Upper lobe of left lung (tissue), 6 donors: ENCODE measurements at regions not wholly inside any gene's neighbourhood (a gene's known extent, or its start where the extent isn't known, plus 50 kb on each side); places are given as distances from the start of the nearest gene placed in this dataset.
"Not testable (repeated sequence)": the region's sequence is repeated elsewhere in the genome, so short reads cannot be mapped to it uniquely, and the experiment has no call there.

ENCODE experiments used
- ATAC-seq, 2 donors: fragments of 200-7000 bp; cut with Tn5 transposase; one replicate each; pipeline ENCODE4 v1.9.1; 2022; ENCODE audit warnings: mild to moderate bottlenecking in 2 of 2, moderate library complexity in 2 of 2; ENCODE audit not compliant: low FRiP score in 2 of 2
- DNase-seq, 2 donors: peaks; one replicate each; pipeline ENCODE4 v3.0.0-alpha.2; 2019 to 2020
- H3K27ac ChIP-seq, 4 donors: fragments of 200-600 bp; sonication (generic); one replicate each; pipeline ENCODE4 v1.5.1; 2016 to 2019
- H3K27me3 ChIP-seq, 4 donors: fragments of 200-600 bp; sonication (generic); one replicate each; pipeline ENCODE4 v1.5.1; 2017 to 2019
- H3K36me3 ChIP-seq, 4 donors: fragments of 200-600 bp; sonication (generic); one replicate each; pipeline ENCODE4 v1.5.1; 2016 to 2019
- H3K4me1 ChIP-seq, 4 donors: fragments of 200-600 bp; sonication (generic); one replicate each; pipeline ENCODE4 v1.5.1; 2018 to 2019
- H3K4me3 ChIP-seq, 4 donors: fragments of 200-600 bp; sonication (generic); one replicate each; pipeline ENCODE4 v1.5.1; 2017 to 2019; ENCODE audit warnings: mild to moderate bottlenecking in 2 of 4, moderate library complexity in 1 of 4
- H3K9me3 ChIP-seq, 4 donors: fragments of 200-600 bp; sonication (generic); one replicate each; pipeline ENCODE4 v1.5.1; 2018 to 2019
- CTCF ChIP-seq, 6 experiments: fragments of 450-650 bp in 4 of 6; fragments of 200-600 bp in 2 of 6; sonication (generic) in 2 of 6; IDR thresholded peaks; one replicate each; pipeline ENCODE4 v1.5.1; 2016 to 2019; ENCODE audit warnings: antibody characterized with exemption in 6 of 6
- EP300 ChIP-seq, 4 donors: sonication (generic); formaldehyde crosslinking; IDR thresholded peaks; one replicate each; pipeline ENCODE4 v1.5.1; 2017; ENCODE audit warnings: antibody characterized with exemption in 4 of 4, control low read depth in 2 of 4
- POLR2A ChIP-seq, 4 donors: fragments of 450-650 bp; IDR thresholded peaks; one replicate each; pipeline ENCODE4 v1.5.1; 2016 to 2017; ENCODE audit warnings: antibody characterized with exemption in 4 of 4, mild to moderate bottlenecking in 2 of 4
- POLR2AphosphoS5 ChIP-seq, 2 donors: sonication (generic); formaldehyde crosslinking; IDR thresholded peaks; one replicate each; pipeline ENCODE4 v1.5.1; 2017; ENCODE audit warnings: antibody characterized with exemption in 2 of 2
- WGBS, 2 donors: methylation state at CpG; one replicate each; pipeline ENCODE4 v1.1.5; 2017 to 2018; 5-methylcytosine and 5-hydroxymethylcytosine counted together
- donor health status: DM: no; HTN: no; CAD: no; lungs with moderate emphysema.
- donor health status: DM: no; HTN: yes; CAD: no; lungs with severe emphysema.

GRCh38 chr9:12314589-12314988 is 378.6 kb upstream of the TYRP1 start:
- peaks cover 0 to 4% (median 0%) of the 10 kb centered on the region in 4 donors for H3K9me3 ChIP-seq
- H3K4me3 ChIP-seq: no peak overlapping the region
- ATAC-seq (no peak), DNase-seq (no peak)
- H3K36me3 ChIP-seq: no peaks in the 10 kb centered on the region
- no peak for TF ChIP-seq POLR2AphosphoS5 (IDR thresholded peaks at IDR 0.05)
- no peak for TF ChIP-seq CTCF (IDR thresholded peaks at IDR 0.05)
- TF ChIP-seq POLR2A (IDR thresholded peaks at IDR 0.05): no peak
- TF ChIP-seq EP300 (IDR thresholded peaks at IDR 0.05): no peak
- no peaks in the 10 kb centered on the region for H3K4me1 ChIP-seq
- H3K27me3 ChIP-seq: no peaks in the 10 kb centered on the region
- no peak overlapping the region for H3K27ac ChIP-seq
- WGBS, 2 donors: 67 to 77% methylated on average over 4 of the region's 4 CpGs

- Histone ChIP-seq H3K4me3 (no peak overlapping the region), H3K4me1 (no peaks in the 10 kb centered on the region), H3K9me3 (no peaks in the 10 kb centered on the region), H3K36me3 (no peaks in the 10 kb centered on the region), H3K27me3 (no peaks in the 10 kb centered on the region), H3K27ac (no peak overlapping the region)
- 77% methylated on average over 4 of the region's 4 CpGs for WGBS, 2 donors
- DNase-seq: no peak
- TF ChIP-seq EP300 (IDR thresholded peaks at IDR 0.05) (no peak), CTCF (IDR thresholded peaks at IDR 0.05) (no peak), POLR2A (IDR thresholded peaks at IDR 0.05) (no peak), POLR2AphosphoS5 (IDR thresholded peaks at IDR 0.05) (no peak)
- ATAC-seq: no peak
These were observed 374.2 kb upstream of the TYRP1 start for GRCh38 chr9:12318732-12319685.

DNA sequence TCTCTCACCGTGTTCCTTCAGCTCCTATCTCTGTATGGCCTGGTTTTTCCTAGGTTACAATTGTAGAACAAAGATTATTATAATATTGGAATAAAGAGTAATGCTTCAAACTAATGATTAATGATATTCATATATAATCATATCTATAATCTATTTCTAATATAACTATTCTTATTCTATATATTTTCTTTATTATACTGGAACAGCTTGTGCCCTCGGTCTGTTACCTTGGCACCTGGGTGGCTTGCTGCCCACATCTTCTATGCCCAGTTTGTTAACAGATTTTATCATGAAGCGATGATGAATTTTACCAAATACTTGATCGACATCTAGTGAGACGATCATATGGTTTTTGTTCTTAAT is 363.6 kb upstream of the TYRP1 start:
- Histone ChIP-seq H3K36me3 (no peaks in the 10 kb centered on the region), H3K4me3 (no peak overlapping the region), H3K27me3 (no peaks in the 10 kb centered on the region), H3K4me1 (no peaks in the 10 kb centered on the region), H3K9me3 (no peaks in the 10 kb centered on the region), H3K27ac (no peak overlapping the region)
- ATAC-seq (no peak), DNase-seq (no peak)
- WGBS, 2 donors: 64 to 70% methylated on average over 5 of the region's 5 CpGs
- TF ChIP-seq POLR2A (IDR thresholded peaks at IDR 0.05) (no peak), EP300 (IDR thresholded peaks at IDR 0.05) (no peak), POLR2AphosphoS5 (IDR thresholded peaks at IDR 0.05) (no peak), CTCF (IDR thresholded peaks at IDR 0.05) (no peak)

- WGBS, 2 donors: 81 to 86% methylated on average over 25 to 26 of the region's 26 CpGs
- H3K27me3 ChIP-seq, ATAC-seq, H3K9me3 ChIP-seq, H3K4me1 ChIP-seq, H3K4me3 ChIP-seq, H3K27ac ChIP-seq, H3K36me3 ChIP-seq: not testable (repeated sequence)
- DNase-seq: peak in 1 of 2 donors; percentile 54
These were observed 359.2 kb upstream of the TYRP1 start for GRCh38 chr9:12333966-12334365.

- H3K27ac ChIP-seq: no peak overlapping the region
- DNase-seq: no peak
- H3K4me3 ChIP-seq: no peak overlapping the region
- no peaks in the 10 kb centered on the region for H3K27me3 ChIP-seq
- 63 to 72% methylated on average over 1 of the region's 1 CpG for WGBS, 2 donors
- no peak for TF ChIP-seq POLR2A (IDR thresholded peaks at IDR 0.05)
- no peak for TF ChIP-seq CTCF (IDR thresholded peaks at IDR 0.05)
- no peak for TF ChIP-seq POLR2AphosphoS5 (IDR thresholded peaks at IDR 0.05)
- TF ChIP-seq EP300 (IDR thresholded peaks at IDR 0.05): no peak
- H3K4me1 ChIP-seq: peaks cover 0 to 7% (median 0%) of the 10 kb centered on the region in 4 donors
- H3K36me3 ChIP-seq: no peaks in the 10 kb centered on the region
- no peaks in the 10 kb centered on the region for H3K9me3 ChIP-seq
- ATAC-seq: no peak
These were observed 342.4 kb upstream of the TYRP1 start for GRCh38 chr9:12350775-12351174.
